NCI-H2029 (cell line): ENCODE measurements at regions not wholly inside any gene's neighbourhood (a gene's known extent, or its start where the extent isn't known, plus 50 kb on each side); places are given as distances from the start of the nearest gene placed in this dataset.
"Not testable (repeated sequence)": the region's sequence is repeated elsewhere in the genome, so short reads cannot be mapped to it uniquely, and the experiment has no call there.

ENCODE experiments used
- DNase-seq: peaks from one replicate; lab custom pipeline; 2025; lab: John Stamatoyannopoulos, UW

DNA sequence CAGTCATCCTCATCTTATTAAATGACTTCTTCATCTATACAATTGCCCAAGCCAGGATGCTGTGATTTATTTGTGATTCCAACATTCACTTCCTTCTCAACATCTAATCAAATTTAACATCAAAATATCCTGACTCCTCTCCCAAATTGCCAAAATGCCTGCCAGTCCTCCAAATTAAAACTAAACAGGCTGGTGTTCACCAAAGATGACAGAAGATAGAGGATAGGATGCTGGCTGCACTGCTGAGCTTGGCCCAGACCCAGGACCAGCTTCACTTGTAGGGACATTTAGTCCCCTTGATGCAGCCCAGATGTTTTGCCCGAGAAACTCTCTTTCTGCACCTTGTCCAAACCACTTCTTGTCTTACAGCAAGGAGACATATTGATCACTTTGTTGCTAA, 540.0 kb upstream of the CNTNAP5 start:
- no peak for DNase-seq

DNA sequence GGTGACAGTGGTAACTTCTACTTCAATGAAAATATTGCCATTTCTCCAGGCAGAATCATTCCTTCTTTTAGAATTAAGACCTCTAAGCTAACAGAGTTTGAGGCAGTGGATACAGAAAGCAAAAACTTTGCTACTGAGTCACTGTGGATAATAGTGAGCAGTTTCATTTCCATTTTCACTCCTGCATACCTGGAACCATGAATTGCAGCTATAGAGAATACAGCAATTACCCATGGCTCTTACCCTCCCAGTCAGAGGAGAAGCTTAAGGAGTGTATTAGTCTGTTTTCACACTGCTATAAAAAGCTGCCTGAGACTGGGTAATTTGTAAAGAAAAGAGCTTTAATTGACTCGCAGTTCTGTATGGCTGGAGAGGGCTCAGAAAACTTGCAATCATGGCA, 531.4 kb upstream of the CNTNAP5 start:
- DNase-seq: no peak

DNA sequence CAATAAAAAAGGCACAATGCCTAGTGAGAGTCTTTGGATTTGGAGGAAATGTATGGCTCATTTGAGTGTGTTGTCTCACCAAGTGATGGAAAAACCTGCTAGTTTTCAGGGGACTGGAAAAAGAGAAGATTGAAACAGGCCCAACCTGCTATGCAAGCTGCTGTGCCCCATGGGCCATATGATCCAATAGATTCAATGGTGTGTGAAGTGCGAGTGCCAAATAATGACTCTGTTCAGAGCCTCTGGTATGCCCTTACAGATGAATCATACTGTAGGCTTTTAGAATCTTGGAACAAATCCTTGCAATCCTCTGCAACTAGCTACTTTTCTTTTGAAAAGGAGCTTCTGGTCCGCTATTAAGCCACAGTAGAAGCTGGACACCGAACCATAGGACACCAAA, 529.8 kb upstream of the CNTNAP5 start:
- DNase-seq: no peak

DNA sequence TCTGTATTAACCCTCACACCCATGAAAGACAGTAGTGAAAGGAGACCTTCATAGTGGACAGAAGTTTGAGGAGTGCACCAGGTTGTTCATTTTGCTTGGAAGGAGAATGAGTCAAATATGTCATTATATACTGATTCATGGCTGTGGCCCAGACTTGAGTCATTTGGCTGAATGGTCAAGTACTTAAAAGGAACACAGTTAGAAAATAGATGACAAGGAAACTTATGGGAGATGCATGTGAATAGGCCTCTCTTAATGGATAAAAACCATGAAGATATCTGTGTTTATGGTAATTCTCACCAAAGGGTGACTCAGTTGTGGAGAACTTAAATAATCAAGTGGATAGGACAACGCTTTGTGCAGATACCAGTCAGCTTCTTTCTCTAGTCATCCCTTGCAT, 524.7 kb upstream of the CNTNAP5 start:
- no peak for DNase-seq

DNA sequence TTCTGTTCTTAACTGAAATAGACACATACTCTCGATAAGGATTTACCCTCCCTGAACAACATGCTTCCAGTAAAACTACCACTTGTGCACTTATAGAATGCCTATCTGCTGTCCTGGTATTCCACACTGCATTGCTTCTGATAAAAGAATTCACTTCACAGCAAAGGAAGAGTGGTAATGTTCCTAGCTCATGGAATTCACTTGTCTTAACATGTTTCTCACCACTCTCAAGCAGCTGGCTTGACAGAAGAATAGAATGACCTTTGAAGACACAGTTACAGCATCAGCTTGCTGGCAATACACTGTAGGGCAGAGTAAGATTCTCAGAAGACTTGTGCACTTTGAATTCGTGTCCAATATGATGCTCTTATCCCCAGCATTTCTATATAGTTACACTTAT, 524.1 kb upstream of the CNTNAP5 start:
- no peak for DNase-seq

DNA sequence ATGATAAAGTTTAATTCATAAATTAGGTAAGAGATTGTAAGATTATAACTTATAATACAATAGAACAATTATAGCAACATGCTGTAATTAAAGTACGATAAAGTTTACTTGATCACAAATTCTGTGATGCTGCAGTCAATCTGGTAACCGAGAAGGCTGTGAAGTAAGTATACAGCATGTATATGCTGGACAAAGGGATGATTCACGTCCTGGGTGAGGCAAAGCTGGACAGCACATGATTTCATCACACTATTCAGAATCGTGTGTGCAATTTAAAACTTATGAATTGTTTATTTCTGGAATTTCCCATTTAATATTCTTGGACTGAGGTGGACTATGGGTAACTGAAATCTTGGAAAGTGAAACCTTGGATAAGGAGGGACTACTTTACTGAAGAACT, 522.2 kb upstream of the CNTNAP5 start:
- no peak for DNase-seq

DNA sequence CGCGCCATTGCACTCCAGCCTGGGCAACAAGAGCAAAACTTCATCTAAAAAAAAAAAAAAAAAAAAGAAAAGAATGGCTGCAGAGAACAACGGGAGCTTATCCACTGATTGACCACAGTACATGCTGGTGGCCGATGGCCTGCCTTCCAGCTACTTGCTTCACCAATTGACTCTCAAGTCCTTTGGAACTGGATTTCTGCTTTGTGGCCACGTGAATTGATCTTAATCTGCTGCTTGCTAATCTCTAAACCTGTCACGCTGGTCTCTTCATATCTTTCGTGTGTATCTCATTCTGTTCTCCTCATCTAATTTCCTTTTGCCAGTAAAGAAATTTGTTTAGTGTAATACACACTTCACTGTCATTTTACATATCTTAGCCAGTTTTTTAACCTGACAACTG, 512.5 kb upstream of the CNTNAP5 start:
- no peak for DNase-seq

DNA sequence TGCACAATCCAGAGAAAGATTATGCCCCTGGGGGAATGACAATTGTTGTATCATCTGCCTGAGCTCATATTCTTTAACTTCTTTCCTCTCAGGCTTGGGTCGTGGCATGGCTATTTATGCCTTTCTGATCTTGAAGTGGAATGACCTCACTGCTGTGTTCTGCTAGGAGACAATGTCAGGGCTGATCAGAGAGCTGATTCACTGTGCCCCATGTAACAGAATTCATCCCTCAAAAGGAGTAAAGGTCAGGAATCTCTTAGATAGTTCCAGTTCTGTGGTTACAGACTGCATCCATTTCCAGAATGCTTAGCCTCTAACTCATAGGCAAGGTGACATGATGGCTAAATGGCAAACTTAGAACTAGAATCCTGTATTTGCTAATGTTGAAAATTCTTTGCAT, 511.7 kb upstream of the CNTNAP5 start:
- DNase-seq: no peak

DNA sequence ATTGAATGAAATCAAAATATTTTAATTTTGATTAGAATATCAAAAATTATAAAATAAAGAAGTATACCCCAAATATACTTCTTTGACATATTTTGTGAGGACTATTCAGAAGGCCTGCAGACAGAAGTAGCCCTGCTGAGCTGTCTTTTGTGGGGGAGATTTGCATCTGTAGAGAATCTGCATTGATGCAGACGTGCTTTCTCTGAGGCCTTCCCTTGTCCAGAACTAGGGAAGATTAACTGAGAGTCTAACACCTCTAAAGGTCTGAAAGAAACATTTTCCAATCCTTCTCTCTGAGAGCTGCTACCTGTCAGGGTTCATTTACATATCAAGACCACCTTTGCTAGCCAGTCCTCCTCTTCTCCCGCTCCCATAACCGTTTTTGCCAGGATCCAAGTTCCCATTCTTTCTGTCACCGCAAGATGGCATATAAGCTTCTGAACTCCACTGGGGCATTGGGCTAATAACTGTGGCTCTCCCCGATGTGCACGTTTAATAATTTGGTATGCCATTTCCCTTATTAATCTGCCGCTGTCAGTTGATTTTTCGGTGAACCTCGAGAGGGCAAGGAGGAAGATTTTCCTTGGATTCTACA, 510.4 kb upstream of the CNTNAP5 start:
- DNase-seq: no peak

DNA sequence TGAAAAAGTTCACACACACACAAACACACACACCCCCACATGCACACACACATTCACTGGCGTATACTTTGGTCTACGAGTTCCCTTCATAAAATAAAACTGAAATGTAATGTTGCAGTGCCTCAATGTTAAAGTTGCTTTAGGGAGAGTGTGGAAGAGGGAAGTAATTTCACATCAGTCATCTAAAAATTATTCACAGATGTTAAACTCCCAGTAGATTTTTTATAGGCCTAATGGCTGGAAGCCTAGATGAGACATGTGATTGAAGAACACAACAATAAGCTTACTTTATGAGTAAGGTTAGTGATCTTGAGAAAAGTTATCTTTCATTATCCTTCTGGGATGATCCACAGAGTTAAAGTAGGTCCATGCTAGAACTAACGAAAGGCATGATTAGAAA, 506.7 kb upstream of the CNTNAP5 start:
- no peak for DNase-seq

DNA sequence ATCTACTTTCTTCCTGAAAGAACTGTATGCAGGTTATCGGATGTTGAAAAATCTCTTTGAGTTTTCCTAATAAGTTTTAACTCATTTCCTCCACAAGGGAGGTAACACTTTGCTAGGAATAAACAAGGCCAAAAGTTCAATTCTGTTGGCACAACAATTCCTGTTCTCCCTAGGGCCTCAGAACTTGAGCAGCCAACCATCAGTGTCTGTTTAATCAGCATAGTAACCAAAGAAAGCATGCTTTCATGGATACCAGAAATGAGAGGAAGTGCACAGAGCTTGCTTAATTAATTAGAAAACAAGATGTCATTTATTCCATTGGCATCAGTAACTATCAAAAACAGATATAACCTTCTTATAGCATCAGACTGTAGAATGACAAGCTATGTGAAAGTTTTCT, 503.2 kb upstream of the CNTNAP5 start:
- DNase-seq: no peak

DNA sequence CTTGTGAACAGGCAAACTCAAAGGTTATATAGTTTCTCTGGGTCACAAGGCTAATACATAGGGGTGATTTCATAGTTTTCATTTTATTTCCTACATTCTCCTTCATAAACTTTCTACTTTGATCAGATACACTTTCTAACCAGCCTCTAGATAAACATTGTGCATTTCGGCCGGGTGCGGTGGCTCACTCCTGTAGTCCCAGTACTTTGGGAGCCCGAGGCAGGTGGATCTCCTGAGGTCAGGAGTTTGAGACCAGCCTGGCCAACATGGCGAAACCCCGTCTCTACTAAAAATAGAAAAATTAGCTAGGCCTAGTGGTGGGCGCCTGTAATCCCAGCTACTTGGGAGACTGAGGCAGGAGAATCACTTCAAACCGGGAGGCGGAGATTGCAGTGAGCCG, 502.6 kb upstream of the CNTNAP5 start:
- not testable (repeated sequence) for DNase-seq

DNA sequence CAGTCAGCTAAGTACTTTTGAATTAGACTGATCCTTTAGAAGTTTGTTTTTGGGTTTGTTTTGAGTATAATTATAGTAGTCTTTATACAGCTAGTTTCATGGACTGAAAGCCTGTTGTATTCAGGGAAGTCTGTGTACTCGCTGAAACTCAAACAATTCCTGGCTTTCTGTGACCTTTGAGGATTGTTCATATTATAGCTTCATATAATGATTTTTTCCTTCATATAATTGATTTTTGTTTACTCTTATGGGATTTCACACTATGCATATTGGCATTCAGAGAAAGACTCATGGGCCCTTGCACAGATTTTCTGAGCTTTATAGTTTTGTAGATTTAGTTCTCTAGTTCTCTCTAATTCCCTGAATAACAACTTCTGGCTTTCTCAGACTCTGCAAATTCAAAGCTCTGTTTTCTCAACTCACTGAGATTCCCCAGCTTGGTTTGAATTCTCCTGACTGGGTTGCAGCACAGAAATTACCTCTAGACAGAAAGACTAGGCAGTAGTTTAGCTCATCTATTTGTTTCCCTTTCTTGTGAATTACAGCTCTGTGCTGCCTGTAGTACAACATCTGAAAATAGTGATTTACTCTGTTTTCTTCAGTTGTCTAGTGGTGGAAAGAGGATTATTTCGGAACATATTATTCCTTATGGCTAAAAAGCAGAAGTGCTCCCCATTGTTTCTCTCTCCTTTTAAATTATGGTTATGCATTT, 495.9 kb upstream of the CNTNAP5 start:
- no peak for DNase-seq

DNA sequence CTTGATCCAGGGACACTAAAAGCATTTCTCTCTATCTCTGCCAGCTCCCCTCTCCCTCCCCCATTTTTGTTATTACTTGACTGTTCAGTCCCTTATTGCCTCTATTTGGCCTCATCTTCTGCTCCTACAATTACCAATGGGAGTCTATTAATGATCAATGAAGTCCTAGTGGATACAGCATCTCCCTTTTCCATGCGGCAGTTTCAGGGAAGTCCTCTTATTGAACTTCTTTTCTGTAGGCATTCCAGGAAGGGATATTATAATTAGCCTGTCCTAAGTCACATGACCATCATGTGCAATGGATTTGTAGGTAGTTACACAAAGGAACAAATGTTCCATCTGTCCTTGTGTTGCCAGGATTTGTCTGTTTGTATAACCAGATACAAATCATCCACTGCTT, 495.1 kb upstream of the CNTNAP5 start:
- DNase-seq: no peak

DNA sequence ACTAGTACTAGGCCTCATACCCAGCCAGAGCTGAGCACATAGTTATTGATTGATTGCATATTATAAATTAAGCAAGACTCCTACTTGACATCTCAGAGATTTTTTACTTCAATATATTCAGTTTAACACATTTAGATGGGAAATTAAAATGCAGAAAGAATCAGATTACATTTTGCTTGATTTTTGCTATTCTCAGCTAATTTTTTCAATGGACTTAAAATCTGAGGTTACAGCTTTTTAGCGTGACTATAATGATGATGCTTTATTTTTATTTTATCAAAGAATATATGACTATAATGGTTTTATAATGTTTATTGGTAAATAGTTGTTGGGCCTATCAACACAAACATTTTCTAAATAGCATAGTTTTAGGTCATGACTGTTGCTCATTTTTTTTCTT, 493.0 kb upstream of the CNTNAP5 start:
- no peak for DNase-seq

DNA sequence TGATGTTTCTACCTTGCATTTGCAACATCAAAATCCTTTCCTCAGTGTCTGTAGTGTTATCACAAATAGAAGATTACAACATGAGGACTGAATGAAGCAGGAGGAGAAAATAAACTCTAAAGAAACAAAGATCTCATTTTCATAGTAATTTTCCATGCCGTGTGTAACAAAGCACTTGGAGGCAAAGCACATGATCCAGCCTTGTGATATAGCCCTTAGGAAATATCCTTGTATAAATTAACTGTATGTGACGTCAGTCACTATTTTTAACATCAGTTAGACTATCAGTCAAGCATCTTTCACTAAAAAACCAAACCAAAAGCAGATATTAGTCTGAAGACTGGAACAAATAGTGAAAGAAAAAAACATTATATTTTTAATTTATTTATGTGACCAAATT, 492.1 kb upstream of the CNTNAP5 start:
- DNase-seq: no peak

DNA sequence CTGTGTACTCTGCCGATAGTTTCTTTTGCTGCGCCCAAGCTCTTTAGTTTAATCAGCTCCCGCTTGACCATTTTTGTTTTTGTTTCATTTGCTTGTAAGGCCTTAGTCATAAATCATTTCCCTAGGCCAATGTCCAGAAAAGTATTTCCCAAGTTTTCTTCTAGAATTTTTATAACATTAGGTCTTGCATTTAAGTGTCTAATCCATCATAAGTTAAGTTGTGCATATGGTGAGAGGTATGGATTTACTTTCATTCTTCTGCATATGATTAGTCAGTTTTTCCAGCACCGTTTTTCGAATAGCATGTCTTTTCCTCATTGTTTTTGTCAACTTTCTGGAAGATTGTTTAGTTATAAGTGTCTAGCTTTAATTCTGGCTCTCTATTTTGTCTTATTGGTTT, 484.8 kb upstream of the CNTNAP5 start:
- DNase-seq: no peak

DNA sequence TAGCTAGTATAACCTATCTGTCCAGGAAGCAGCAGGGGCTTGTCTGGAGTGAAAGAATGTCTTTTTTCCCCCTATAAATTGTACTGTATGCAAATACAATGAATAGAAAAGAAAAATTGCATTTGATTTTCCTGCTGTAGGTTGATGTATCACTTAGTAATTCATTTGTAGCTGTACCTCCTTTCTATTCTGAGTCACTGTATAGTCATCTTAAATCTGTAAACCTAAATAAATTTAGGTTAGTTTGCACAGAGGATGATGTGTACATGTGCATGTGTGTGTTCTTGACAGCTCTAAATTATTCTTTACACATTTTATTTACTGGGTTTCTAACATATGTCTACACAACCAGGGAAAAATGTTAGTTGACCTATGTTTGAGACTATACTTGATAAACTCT, 478.7 kb upstream of the CNTNAP5 start:
- no peak for DNase-seq

DNA sequence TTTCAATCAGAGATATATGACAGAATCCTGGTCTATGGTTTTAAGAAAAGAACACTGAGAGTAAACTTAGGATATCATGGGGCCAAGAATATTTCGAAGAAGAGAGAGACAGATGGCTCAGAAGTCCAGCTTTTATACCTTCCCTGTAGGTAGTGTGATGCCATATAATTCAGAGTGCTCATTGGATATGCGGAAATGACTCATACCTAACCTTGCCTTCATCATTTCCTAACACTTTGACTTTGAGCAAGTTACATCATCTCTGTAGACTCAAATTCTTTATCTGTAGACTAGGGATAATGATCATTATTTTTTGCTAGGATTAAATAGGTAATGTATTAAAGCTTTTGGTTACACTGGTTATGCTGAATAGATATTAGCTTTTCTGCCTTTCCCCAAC, 461.6 kb upstream of the CNTNAP5 start:
- DNase-seq: no peak

DNA sequence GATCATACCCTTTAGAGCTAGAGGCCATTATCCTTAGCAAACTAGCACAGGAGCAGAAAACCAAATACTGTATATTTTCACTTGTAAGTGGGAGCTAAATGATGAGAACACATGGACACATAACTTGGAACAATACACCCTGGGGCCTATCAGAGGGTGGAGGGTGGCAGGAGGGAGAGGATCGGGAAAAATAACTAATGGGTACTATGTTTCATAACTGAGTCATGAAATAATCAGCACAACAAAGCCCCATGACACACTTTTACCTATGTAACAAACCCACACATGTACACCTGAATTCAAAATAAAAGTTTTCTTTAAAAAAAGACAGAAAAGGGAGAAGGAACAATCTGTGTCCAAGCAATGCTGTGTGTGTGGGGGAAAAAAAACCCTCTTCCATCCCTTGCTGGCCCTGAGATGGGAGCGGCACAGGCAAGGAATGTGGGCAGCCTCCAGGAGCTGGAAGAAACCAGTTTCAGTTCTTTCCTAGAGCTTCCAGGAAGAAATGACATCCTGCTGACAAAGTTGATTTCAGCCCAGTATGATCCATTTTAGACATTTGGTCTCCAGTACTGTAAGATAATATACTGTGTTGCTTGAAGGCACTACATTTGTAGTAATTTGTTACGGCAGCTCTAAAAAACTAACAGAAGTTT, 458.7 kb upstream of the CNTNAP5 start:
- DNase-seq: no peak

DNA sequence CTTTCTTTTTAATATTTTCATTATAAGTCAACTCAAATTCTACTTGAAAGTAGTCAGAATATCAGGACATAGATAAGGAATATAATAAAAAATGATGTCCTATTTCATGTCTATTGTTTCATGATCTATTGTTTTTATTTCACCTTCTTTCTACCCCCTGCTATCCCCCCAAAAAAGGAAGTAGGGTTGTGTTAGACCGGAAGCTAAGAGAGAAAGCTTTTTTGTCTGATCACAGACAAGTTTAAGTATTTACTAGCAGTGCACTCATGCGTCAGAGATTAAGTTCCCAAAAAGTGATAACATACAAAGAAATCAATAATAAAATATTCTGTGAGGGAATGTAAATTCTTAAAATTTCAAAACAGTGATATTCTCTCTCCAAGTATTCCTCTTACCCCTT, 447.1 kb upstream of the CNTNAP5 start:
- no peak for DNase-seq

DNA sequence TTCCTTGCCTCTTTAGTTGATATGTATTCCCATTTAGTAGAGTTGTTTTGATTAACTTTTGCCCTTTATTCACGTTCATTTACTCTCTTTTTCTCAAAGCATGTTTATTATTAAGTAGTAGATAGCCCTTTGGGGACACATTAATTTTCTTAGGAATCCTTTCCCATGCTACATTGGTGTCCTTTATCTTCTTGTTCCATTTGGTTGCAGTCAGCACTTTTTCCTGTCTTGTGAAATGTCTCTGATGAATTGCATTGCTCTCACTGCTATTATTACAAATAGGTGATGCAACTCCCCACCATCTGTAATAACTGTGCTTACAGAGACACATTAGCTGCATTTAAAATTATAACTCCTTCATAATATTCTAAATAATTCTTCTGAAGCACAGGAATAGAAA, 428.5 kb upstream of the CNTNAP5 start:
- DNase-seq: no peak

DNA sequence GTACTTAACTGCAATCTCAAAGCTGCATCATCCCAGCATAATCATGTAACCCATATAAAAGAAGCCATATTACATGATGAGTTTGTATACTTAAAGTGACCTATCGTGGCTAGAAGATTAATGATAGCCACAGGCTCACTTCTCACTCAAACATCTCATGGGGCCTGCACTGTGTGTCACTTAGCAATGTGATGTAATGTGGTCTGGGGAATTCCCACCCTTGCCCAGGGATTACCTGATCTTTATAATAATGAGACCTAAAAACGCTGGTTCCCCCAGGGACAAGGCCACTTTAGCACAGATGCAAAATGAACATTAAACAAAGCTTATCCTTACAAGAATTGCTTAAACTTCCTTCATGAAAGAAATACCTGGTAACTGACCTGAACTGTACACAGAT, 427.1 kb upstream of the CNTNAP5 start:
- DNase-seq: no peak

DNA sequence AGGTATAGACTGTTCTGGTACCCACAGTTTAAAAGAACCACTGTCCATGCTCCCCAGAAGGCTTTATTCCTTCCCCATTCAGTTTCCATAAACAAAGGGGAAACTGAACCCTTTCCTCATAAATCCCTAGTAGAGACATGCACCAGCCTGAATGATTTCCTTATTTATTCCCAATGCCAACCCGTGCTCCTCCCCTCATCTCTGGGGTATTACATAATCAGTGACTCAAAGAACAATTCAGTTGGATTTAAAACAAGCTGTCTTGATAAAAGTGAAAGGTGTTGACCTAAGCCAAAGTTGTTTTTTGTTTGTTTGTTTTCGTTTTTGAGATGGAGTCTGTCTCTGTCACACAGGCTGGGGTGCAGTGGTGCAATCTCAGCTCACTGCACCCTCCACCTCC, 418.5 kb upstream of the CNTNAP5 start:
- no peak for DNase-seq
